B cell (primary cell): ENCODE measurements at regions not wholly inside any gene's neighbourhood (a gene's known extent, or its start where the extent isn't known, plus 50 kb on each side); places are given as distances from the start of the nearest gene placed in this dataset.

Experiments used
- EZH2 ChIP-seq: IDR thresholded peaks from 2 replicates; pipeline ENCODE4 v1.6.1; 2012; ENCODE audit warnings: borderline replicate concordance, low read depth, mild to moderate bottlenecking, moderate library complexity, low read length; ENCODE audit not compliant: insufficient read depth, poor library complexity, severe bottlenecking
- TF ChIP-seq, protein P1 (sequence below): fragments of 200-600 bp; IDR thresholded peaks from one replicate; pipeline ENCODE4 v1.8.0; 2022; ENCODE audit warnings: antibody characterized with exemption, mild to moderate bottlenecking

DNA sequence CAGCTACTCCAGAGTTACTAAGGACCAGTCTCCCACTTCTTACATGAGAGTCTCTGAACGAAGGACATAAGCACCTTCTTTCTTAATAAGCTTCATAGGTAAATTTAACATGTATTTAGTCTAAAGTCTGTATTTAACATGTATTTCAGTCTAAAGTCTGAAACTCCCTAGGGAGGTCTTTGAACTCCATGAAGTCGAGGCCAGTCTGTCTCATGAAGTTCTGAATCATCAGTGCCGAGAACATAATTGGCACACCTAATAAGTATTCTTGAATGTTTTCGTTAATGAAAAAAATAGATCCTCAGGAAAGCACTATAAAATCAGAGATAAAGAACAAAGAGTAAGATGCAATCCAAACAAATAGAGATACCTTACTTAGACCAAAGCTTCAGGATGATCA, 945.5 kb downstream of the TTLL7 start:
- TF ChIP-seq, protein P1, sequence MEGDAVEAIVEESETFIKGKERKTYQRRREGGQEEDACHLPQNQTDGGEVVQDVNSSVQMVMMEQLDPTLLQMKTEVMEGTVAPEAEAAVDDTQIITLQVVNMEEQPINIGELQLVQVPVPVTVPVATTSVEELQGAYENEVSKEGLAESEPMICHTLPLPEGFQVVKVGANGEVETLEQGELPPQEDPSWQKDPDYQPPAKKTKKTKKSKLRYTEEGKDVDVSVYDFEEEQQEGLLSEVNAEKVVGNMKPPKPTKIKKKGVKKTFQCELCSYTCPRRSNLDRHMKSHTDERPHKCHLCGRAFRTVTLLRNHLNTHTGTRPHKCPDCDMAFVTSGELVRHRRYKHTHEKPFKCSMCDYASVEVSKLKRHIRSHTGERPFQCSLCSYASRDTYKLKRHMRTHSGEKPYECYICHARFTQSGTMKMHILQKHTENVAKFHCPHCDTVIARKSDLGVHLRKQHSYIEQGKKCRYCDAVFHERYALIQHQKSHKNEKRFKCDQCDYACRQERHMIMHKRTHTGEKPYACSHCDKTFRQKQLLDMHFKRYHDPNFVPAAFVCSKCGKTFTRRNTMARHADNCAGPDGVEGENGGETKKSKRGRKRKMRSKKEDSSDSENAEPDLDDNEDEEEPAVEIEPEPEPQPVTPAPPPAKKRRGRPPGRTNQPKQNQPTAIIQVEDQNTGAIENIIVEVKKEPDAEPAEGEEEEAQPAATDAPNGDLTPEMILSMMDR: no peak
- no peak for TF ChIP-seq EZH2
